ENCODE measurements at regions not wholly inside any gene's neighbourhood (a gene's known extent, or its start where the extent isn't known, plus 50 kb on each side); places are given as distances from the start of the nearest gene placed in this dataset.

- DNase-seq (ENCODE audit: low read depth): no peak
Observed at GRCh38 chr16:27719106-27719445, 169.1 kb downstream of the KATNIP start.

GRCh38 chr16:27720731-27721530 is 171.0 kb downstream of the KATNIP start:
- no peak for DNase-seq (ENCODE audit: low read depth)

- peak; percentile 70 for DNase-seq (ENCODE audit: low read depth)
Observed at GRCh38 chr16:27721531-27722181, 171.7 kb downstream of the KATNIP start.

- DNase-seq (ENCODE audit: low read depth): no peak
Observed at GRCh38 chr16:27722207-27722606, 172.3 kb downstream of the KATNIP start.

- no peak for DNase-seq (ENCODE audit: low read depth)
Observed at GRCh38 chr16:27722892-27723450, 173.0 kb downstream of the KATNIP start.

- no peak for DNase-seq (ENCODE audit: low read depth)
Observed at GRCh38 chr16:27723711-27724481, 174.0 kb downstream of the KATNIP start.

GRCh38 chr16:27724482-27725235 is 174.7 kb downstream of the KATNIP start:
- DNase-seq (ENCODE audit: low read depth): no peak

- no peak for DNase-seq (ENCODE audit: low read depth)
Observed at GRCh38 chr16:27725236-27726000, 175.5 kb downstream of the KATNIP start.

GRCh38 chr16:27726621-27727261 is 176.8 kb downstream of the KATNIP start:
- DNase-seq (ENCODE audit: low read depth): peak; percentile 74

GRCh38 chr16:27727941-27728340 is 178.0 kb downstream of the KATNIP start:
- no peak for DNase-seq (ENCODE audit: low read depth)

- no peak for DNase-seq (ENCODE audit: low read depth)
Observed at GRCh38 chr16:27728691-27729090, 178.7 kb downstream of the KATNIP start.

GRCh38 chr16:27729516-27730304 is 179.8 kb downstream of the KATNIP start:
- peak; percentile 76 for DNase-seq (ENCODE audit: low read depth)

- no peak for DNase-seq (ENCODE audit: low read depth)
Observed at GRCh38 chr16:27730661-27731210, 180.8 kb downstream of the KATNIP start.

- DNase-seq (ENCODE audit: low read depth): no peak
Observed at GRCh38 chr16:27735031-27735430, 185.1 kb downstream of the KATNIP start.

- no peak for DNase-seq (ENCODE audit: low read depth)
Observed at GRCh38 chr16:27736431-27736830, 186.5 kb downstream of the KATNIP start.

GRCh38 chr16:27737513-27737912 is 187.6 kb downstream of the KATNIP start:
- DNase-seq (ENCODE audit: low read depth): no peak
